HG03520 (cell line): ENCODE measurements at regions not wholly inside any gene's neighbourhood (a gene's known extent, or its start where the extent isn't known, plus 50 kb on each side); places are given as distances from the start of the nearest gene placed in this dataset.
A peak's percentile ranks its signal among the peaks of the same experiment; 100 is the strongest.

Source experiments
- ATAC-seq: cut with Tn5 transposase; IDR thresholded peaks from one replicate; pipeline ENCODE4 v1.9.1; 2021; ENCODE audit warnings: mild to moderate bottlenecking, moderate library complexity; ENCODE audit not compliant: unreplicated experiment

DNA sequence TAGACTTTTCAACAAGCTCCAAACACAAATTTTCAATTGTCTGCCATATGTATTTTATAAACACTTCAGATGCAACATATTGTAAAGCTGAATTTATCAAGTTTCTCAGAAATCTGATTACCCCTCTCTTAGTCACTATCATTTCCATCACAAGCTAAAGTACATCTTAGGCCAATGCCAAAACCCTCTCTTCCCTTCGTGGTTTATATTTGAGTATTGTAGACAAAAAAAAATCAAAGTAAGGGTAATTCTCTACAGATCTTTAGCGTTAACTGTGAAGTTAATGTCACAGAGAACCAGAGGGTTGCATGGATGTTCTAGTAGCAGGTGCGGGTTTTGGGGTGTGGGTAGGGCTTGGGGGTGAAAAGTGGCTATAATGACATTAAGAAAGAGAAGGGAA is 387.7 kb upstream of the PTGER4 start:
- ATAC-seq = no peak

DNA sequence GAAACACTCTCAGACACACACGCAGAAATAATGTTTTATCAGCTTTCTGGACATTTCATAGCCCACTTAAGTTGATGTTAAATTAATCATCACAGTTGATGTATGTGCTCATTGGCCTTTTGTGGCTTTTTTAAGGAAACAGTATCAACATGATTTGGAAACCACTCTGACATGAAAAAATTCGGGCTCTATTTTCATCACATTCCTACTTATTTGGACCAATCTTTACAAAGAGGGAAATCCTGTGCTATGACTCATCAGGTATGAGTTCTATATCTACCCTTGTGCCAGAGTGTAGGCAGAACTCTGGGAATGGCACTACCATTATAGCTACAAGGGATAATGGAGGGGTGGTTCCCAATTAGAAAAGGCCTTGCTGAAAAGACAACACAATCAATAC is 388.4 kb upstream of the PTGER4 start:
- no peak for ATAC-seq

DNA sequence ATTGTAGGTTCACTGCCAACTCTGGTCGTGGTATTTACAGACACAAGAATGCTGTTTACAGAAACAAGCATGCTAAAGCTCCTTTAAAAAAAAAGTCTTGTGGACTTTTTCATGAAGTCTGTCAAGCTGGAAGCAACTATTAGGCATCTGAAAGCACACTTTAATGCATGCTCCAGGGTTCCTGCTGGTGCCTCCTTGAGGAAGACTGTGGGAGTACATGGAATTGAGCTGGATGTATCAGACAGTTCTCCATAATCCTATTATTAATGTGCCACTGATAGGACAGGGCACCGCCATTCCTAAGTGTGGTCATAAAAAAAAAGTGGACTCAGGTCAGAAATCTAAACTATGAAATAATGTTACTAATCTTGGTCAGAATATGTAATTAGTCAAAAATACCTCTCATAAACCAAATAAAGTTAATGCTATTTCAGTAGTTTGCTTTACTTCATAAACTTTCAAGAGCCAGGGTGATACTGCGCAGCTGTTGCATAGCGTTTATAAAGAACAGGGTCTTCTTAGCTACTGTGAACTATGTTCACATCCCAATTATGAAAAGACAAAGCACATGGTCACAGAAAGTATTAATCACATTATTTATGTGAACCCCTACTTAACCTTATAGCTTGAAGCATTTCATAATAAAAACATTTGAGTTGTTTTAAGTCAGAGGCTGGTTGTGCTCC is 390.8 kb upstream of the PTGER4 start:
- no peak for ATAC-seq

DNA sequence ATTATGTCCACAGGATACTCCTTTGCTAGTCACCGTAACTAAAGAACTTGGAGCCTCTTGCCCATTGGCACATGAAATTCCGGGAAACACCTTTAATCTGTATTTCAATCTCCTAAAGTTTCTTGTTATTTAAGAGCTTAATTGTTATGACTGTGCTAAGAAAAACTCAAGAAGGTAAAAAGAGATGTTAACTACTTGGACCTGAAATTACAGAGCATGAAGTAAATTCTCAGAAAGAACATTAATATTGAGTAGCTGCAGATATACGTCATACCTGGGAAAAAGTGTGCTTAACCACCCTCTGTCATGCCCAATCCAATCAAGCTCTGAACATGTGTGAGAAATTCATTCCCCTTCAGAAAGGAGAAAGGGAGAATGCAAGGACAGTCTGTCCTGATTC is 394.9 kb upstream of the PTGER4 start:
- no peak for ATAC-seq

DNA sequence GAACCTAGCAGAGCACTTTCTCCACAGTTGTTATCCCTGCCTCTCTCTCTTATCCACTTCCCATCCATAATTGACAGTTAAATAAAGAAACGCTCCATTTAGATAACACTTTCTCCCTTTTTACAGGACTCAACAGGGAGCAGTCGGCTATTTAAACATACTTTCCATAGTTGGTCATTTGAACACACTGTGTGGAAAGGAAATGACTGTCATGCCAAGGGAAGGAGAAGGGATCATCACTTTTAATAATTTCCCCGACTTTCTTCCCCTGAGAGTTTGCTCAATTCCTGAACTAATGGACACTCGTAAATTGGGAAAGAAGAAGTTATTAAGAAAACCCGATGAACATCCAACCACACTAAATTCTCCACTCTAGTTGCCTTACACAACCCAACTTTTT is 400.8 kb upstream of the PTGER4 start:
- ATAC-seq = no peak

DNA sequence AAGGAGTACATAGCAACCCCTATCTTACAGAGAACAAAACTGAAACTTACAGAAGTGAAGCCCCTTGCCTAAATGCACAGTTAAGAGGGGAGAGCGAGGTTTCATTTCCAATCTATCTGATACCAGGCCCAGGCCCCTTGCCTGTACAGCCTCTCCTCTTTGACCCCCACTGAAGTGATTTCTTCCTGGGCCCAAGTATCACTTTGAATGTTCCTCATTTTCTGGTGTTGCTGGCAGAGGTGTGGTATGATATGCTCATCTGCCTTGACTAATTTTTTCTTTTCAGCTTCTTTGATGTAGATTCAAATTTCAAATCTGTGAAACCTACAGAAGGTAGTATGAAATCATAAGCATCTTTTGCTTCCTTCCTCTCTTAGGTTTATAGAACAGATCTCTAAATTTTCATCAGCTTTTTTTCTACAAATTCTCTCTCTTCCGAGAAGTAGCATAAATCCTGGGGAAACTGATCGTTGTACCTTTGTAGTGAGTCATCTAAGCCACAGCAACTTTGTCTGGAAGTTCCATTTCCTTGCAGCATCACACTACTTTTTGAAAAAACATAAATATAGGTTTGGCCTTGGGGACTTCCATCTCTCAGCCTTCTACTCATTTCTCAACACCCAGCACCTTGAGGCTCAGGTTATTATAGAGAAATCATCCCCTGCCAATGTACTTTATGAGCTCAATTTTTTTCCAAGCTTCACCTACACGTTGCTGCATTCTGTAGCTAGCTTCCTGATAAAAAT is 402.4 kb upstream of the PTGER4 start:
- peak; percentile 45 for ATAC-seq

DNA sequence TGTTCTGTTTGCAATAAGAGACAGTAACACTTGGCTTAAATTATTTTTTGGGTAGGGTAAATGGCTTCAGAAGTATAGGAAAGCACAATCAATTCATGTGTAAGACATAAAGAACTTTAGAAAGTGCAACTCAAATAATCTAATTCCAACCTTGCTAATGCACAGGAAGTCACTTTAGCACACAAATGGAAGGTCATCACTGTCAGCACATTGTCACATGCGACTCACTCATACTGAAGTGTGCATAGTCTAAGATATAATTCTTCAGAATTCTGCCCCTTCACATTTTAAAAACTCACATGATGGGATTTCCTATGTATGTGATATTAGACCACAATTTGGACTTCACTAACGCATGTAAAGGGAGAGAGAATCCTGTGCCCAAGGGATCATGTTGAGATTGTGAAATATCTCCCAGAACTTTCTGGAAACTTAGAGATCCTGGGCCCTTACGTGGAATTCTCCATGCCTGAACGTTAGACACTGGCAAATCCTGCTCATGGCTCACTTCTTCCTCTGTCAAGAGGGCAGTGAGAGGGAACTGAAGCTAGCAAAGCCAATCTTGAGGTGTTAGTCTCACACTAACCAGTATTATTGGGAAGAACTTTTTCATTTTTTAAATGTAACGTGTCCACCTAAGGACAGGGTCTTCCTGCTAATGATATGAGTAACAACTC is 403.2 kb upstream of the PTGER4 start:
- peak; percentile 5 for ATAC-seq

DNA sequence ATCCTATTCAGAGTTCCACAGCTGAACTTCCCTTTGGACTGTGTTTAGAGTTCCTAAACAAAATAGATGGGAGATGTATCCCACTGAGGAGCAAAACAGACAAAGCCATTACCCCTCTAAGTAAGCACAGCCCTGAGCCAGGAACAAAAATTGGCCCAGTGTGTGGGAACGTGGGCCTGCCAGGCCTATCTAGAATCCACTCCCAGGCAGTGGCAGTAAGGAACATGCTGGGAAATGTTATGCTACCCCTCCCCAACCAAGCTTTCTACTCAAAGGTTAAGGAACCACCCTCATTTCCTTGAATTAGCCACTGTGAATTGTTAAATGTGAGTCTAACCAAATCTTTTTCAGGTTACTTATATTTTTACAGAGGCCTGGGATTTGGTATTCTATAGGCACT is 405.1 kb upstream of the PTGER4 start:
- ATAC-seq = no peak

DNA sequence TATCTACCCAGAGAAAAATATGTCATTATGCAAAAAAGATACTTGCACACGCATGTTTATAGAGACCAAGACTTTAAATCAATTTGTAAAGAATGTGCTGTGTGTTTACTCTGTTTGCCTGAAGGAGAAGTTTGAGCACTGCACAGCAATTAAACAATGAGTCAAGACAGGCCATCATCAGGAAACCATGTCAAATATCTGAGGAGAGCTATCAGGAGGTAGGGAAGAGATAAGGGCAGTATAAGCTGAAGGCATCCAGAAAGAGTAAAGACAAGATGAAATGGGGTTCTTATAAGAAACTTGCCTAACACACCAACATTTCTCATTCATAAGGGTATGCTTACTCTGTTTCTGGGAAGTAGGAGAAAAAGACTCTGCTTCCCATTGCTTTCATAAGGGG is 405.8 kb upstream of the PTGER4 start:
- ATAC-seq = no peak

DNA sequence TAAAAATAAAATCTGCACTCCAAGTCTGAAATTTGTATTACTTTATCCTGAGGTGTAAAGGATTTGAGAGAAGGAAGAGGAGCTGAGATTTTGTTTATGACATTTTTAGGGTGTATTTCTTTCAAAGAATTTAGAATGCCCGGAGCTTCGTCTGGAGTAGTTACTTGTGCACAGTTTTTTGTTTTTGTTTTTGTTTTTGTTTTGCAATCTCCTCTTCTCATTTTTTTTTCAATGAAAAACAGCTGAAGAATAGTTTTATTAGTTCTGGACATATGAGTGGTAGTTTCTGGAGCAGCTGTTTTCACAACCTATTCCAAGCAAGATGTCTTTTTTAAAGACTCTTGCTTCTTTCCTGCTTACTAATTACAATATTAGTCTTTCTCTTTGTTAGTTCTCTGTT is 408.2 kb upstream of the PTGER4 start:
- no peak for ATAC-seq

DNA sequence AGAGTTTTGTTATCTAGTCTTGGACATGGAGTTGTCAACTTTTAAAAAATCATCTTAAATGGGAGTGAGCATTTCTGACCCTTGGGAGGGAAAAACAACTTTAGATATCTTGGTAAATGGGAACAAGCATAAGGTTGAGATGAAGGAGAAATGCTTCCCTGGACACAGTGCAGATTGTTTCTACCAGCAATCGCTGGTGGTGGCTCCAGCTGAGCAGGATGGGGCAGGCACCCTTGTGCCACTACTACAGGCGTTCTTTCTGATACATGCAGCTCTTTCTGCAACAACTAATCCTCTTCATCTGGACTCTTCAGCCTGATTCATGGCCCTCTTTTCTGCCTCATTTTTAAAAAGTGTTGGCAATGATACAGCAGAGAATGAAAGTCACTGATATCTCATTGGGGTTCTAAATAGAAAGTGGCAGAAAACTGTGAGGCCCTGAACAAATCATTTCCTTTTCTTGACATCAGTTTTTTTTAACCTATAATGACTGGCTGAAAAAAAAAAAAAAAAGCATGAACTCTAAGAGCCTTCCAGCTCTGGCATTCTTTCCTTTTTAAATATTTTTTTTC is 409.4 kb upstream of the PTGER4 start:
- no peak for ATAC-seq

DNA sequence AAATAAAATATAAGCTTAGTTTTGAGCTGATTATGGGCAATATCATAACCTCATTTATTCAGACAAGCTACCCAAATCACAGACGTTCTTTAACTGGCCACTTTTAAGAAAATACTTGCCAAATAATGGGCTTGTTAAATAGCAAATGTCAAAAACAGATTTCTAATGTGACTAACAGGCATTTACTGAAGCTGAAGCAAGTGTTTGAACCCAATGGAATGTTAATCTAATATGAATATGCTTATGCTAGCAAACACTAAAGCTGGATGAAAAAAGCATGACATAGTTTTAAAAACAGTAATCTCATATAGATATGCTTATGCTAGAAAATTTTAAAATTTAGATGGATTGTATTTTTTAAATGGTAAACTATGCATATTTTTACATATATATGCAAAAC is 411.6 kb upstream of the PTGER4 start:
- no peak for ATAC-seq

DNA sequence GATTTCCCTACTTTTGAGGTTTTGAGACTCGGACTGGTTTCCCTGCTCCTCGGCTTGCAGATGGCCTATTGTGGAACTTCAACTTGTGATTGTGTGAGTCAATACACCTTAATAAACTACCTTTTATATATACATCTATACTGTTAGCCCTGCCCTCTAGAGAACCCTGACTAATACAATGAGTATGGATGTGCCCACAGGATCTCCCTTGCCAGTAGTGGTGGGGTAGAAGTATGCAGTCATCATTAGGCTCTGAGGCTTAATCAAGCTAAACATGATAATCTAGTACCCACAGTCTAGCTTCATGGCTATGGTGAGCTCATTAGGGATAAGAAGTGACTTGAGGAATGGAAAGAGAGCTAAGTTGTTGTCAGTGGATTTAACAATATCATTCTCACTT is 412.8 kb upstream of the PTGER4 start:
- no peak for ATAC-seq

DNA sequence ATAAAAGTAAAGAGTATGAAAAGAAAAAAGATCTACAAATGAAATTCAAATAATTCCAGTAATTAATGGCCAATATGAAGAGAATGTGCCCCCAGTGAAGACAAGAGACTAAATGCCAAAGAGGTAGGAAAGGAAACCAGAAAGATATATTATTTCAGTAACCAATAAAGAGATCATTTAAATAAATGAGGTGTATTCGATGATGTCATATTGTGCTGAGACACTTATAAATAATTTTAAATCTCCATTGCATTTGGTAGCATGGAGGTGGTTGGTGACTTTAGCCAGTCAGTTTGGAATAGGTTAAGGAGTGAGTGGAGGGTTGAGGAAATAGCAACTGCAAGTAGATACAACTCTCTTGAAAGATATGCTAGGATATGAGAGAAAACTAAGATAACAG is 417.7 kb upstream of the PTGER4 start:
- ATAC-seq = no peak

DNA sequence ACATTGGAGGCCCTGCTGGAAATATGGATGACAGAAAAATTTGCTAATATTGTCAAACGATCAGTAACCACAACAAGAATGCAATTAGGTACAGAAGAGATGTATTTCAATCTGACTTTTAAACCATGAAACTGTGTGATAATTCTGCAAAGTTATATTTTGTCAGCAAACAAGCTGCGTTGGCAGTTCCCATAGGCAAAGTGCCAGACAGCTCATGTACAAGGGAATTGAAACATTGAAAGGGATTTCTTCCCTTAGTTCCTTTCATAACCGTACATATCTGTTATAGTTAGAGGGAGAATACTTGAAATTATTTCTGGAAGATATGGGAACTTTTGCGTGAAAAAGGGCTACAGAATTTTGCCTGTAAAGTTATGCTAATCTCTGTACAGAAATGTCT is 419.4 kb upstream of the PTGER4 start:
- no peak for ATAC-seq

DNA sequence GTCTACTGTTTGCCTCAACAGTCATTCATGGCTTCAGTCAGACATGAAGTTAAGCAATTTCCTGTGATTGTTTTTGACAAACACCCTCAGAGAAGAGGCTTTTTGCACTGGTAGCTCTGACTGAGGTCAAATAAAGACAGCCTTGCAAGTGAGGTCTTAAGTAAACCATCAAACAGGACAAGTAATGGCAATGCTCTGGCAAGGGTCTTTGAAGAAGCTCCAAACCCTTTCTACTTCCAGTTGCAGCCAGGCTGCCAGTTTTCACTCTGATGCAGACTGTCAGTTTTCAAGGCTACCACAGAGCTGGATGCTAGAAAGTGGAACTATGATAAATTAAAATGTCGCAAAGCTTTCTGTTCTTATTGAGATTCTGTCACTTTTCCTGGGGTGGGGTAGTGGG is 421.5 kb upstream of the PTGER4 start:
- no peak for ATAC-seq

DNA sequence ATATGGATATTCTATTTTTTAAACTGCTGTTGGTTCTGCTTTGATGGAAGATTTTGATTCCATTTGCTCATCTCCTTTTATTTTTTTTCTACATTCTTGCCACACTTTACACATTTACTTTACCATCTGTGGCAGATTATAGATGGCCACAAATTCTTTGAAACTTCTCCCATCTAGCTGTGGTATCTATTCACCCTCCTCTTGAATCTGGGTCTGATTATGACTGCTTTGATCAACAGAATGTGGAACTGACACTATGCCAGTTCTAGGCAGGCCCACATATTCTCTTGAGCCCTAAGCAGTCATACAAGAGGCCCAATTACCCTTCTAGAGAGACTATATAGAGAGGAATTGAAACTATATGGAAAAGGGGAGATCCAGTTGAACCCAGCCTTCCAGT is 439.0 kb upstream of the PTGER4 start:
- ATAC-seq = no peak

DNA sequence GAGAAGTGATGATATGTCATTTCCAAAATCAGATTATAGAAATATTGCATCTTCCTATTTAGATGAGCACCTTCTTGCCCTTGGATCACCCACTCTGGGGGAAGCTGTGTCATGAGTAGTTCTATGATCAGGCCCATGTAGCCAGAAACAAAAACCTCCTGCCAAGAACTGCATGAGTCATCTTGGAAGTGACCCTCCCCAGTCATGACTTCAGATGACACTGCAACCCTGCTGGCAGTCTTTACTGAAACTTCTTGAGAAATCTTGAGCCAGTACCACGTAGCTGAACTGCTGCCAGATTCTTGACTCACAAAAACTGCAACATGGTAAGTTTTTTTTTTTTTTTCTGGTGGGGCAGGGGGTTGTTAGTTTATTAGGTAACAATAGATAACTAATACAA is 439.6 kb upstream of the PTGER4 start:
- no peak for ATAC-seq

DNA sequence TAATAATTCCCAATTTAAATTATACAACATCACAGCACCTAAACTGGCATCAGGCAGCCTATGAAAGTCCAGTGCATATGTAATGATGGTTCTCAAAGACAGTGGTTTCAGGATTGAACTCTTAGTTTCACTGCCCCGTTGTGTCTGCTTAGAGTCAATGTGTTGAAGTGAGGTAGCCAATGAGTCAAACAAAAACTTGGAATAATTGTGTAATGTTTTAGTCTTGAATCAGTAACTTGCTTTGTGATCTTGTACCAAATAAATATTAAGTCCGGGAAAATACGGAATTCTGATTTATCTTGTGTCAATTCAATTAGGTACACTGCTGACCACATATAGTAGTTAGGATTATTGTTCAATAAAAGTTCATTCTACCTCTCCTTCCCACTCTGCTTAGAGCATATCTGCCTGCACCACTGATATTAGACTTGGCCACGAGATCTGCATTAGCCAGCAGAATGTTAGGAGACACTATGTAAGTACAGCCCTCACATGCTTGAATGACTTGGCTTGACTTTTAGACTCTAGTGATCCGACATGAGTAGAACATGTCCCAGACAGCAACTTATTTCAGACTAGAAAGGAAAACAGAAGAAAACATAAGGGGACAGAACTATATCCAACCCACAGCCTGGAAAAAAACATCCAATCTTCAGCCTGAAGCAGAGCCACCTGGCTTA is 441.5 kb upstream of the PTGER4 start:
- no peak for ATAC-seq

DNA sequence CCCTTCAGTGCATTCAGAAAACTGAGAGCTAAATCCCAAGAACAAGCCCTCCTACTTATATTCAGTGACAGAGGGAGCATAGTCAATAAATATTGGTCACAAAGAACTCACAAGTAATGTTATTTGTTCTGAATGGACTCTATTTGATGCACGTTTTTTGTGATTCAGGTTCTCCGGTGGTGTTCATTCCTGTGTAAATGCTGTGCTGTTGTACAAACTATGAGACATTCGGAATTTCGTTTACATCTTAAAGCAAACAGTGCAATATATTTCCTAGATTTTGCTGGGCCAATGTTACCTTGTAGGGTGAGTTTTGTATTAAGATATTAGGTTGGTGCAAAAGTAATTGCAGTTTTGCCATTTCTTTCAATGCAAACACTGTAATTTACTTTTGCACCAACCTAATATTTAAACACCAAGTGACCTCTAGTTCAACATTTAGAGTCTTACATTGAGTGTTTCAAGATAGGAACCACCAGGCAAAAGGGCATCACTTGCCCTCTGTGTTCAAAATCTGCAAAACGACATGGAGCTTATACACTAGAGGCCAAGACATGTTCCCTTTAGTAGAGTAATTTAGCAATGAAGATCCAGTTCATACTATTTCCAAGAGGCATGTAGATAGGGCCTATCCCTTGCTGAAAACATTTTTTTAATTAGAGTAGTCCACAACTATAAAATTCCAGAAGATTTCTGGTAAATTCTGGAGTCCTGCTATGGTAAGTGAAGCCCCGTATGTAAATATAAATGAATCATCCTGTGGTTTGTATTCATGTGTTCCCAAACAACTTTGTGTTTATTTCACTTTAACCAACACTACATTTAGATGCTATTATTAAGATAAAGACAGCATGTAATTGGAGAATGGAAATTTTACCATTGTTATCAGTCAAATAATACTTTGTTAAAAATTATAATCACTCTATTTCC is 444.0 kb upstream of the PTGER4 start:
- ATAC-seq = no peak
